ENCODE measurements at regions not wholly inside any gene's neighbourhood (a gene's known extent, or its start where the extent isn't known, plus 50 kb on each side); places are given as distances from the start of the nearest gene placed in this dataset.
"Not testable (repeated sequence)": the region's sequence is repeated elsewhere in the genome, so short reads cannot be mapped to it uniquely, and the experiment has no call there.

DNA sequence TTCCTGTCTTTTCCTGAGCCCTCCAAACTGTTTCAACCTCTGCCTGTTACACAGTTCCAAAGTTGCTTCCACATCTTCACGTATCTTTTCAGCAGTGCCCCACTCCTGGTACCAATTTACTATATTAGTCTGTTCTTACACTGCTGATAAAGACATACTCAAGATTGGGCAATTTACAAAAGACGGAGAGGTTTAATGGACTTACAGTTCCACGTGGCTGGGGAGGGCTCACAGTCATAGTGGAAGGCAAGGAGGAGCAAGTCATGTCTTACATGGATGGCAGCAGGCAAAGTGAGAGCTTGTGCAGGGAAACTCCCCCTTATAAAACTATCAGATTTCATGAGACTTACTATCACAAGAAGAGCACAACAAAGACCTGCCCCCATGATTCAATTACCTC is 57.3 kb upstream of the NAMPT start:
- not testable (repeated sequence) for H3K27me3 ChIP-seq (ENCODE audit: insufficient read depth, low read length)

DNA sequence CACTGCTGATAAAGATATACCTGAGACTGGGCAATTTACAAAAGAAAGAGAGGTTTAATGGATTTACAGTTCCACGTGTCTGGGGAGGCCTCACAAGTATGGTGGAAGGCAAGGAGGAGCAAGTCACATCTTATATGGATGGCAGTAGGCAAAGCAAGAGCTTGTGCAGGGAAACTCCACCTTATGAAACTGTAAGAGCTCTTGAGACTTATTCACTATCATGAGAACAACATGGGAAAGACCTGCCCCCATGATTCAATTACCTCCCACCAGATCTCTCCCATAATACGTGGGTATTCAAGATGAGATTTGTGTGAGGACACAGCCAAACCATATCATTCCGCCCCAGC is 55.4 kb upstream of the NAMPT start:
- not testable (repeated sequence) for H3K4me1 ChIP-seq (ENCODE audit: control insufficient read depth, insufficient read depth, low read length, unreplicated experiment); H3K27me3 ChIP-seq (ENCODE audit: insufficient read depth, low read length); H2AFZ ChIP-seq (ENCODE audit: low read length, unreplicated experiment); H3K79me2 ChIP-seq (ENCODE audit: control insufficient read depth, insufficient read depth, low read length, unreplicated experiment); H3K27ac ChIP-seq (ENCODE audit: low read depth, low read length); H3K36me3 ChIP-seq (ENCODE audit: insufficient read depth, low read length); H3K4me3 ChIP-seq (ENCODE audit: low read depth, low read length)

More for the DNA sequence above, 57.3 kb upstream of the NAMPT start:
- not testable (repeated sequence) for H2AFZ ChIP-seq (ENCODE audit: low read length, unreplicated experiment); H3K36me3 ChIP-seq (ENCODE audit: insufficient read depth, low read length); H3K4me3 ChIP-seq (ENCODE audit: low read depth, low read length); H3K79me2 ChIP-seq (ENCODE audit: control insufficient read depth, insufficient read depth, low read length, unreplicated experiment); H3K27ac ChIP-seq (ENCODE audit: low read depth, low read length)
- peaks cover 21% of the 10 kb centered on the region for H3K4me1 ChIP-seq (ENCODE audit: control insufficient read depth, insufficient read depth, low read length, unreplicated experiment)

- no peak overlapping the region for H3K27ac ChIP-seq (ENCODE audit: low read depth, low read length)
- no peak overlapping the region for H3K4me3 ChIP-seq (ENCODE audit: low read depth, low read length)
- no peaks in the 10 kb centered on the region for H3K4me1 ChIP-seq (ENCODE audit: control insufficient read depth, insufficient read depth, low read length, unreplicated experiment)
- no peak overlapping the region for H2AFZ ChIP-seq (ENCODE audit: low read length, unreplicated experiment)
- H3K79me2 ChIP-seq (ENCODE audit: control insufficient read depth, insufficient read depth, low read length, unreplicated experiment) = no peaks in the 10 kb centered on the region
- H3K27me3 ChIP-seq (ENCODE audit: insufficient read depth, low read length) = no peaks in the 10 kb centered on the region
- no peaks in the 10 kb centered on the region for H3K36me3 ChIP-seq (ENCODE audit: insufficient read depth, low read length)
These were observed 54.9 kb upstream of the NAMPT start for GRCh38 chr7:106339513-106340246.

- no peak overlapping the region for H3K27ac ChIP-seq (ENCODE audit: low read depth, low read length)
- no peaks in the 10 kb centered on the region for H3K27me3 ChIP-seq (ENCODE audit: insufficient read depth, low read length)
- H3K4me1 ChIP-seq (ENCODE audit: control insufficient read depth, insufficient read depth, low read length, unreplicated experiment) = no peaks in the 10 kb centered on the region
- H2AFZ ChIP-seq (ENCODE audit: low read length, unreplicated experiment) = no peak overlapping the region
- H3K79me2 ChIP-seq (ENCODE audit: control insufficient read depth, insufficient read depth, low read length, unreplicated experiment) = no peaks in the 10 kb centered on the region
- H3K4me3 ChIP-seq (ENCODE audit: low read depth, low read length) = no peak overlapping the region
- H3K36me3 ChIP-seq (ENCODE audit: insufficient read depth, low read length) = no peaks in the 10 kb centered on the region
These were observed 53.0 kb upstream of the NAMPT start for GRCh38 chr7:106337754-106338153.

DNA sequence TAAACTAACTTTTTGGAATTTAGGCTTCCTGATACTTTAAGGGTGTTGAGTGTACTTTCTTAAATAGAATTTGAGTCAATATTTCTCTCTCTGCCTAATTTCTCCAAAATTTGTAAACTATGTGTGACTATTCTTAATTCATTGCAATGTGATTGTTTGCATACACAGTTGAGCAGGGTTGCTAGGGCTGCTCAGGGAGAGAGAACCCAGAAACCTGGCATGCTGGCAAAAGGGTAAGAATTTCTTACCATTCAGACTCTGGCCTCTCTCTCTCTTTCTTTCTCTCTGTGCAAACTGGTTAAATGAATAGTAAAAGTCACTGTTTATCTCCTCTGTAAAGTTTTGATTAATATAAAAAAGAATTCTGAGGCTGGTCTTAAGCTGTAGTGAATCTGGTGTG is 51.0 kb upstream of the NAMPT start:
- H2AFZ ChIP-seq (ENCODE audit: low read length, unreplicated experiment) = no peak overlapping the region
- H3K79me2 ChIP-seq (ENCODE audit: control insufficient read depth, insufficient read depth, low read length, unreplicated experiment) = no peaks in the 10 kb centered on the region
- no peaks in the 10 kb centered on the region for H3K4me1 ChIP-seq (ENCODE audit: control insufficient read depth, insufficient read depth, low read length, unreplicated experiment)
- H3K4me3 ChIP-seq (ENCODE audit: low read depth, low read length) = no peak overlapping the region
- H3K36me3 ChIP-seq (ENCODE audit: insufficient read depth, low read length) = no peaks in the 10 kb centered on the region
- H3K27me3 ChIP-seq (ENCODE audit: insufficient read depth, low read length) = no peaks in the 10 kb centered on the region
- no peak overlapping the region for H3K27ac ChIP-seq (ENCODE audit: low read depth, low read length)
